Astrocyte (in vitro differentiated cells and primary cell): ENCODE measurements at regions not wholly inside any gene's neighbourhood (a gene's known extent, or its start where the extent isn't known, plus 50 kb on each side); places are given as distances from the start of the nearest gene placed in this dataset.

ENCODE experiments used
- EZH2 ChIP-seq: IDR thresholded peaks from 2 replicates; pipeline ENCODE4 v1.6.1; 2012; ENCODE audit warnings: mild to moderate bottlenecking, low read length, inconsistent platforms; ENCODE audit not compliant: insufficient read depth
- TF ChIP-seq, protein P1 (sequence below): IDR thresholded peaks from 2 replicates; pipeline ENCODE4 v1.5.1; 2011; ENCODE audit warnings: low read depth, mild to moderate bottlenecking, inconsistent platforms, low read length, moderate library complexity; ENCODE audit not compliant: insufficient read depth

DNA sequence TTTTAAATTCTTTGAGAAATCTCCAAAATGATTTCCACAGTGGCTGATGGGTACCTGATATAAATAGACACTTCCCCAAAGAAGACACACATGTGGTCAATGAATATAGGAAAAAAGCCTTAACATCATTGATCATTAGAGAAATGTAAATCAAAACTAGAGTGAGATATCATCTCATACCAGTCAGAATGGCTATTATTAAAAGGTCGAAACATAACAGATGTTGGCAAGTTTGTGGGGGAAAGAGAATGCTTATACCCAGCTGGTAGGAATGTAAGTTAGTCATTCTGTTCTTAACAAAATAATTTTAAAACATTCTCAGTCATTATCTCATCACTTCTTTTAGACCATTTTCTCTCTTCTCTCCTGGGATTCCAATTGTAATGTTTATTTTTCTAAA lies 1666.0 kb upstream of the ACO1 start:
- TF ChIP-seq, protein P1, sequence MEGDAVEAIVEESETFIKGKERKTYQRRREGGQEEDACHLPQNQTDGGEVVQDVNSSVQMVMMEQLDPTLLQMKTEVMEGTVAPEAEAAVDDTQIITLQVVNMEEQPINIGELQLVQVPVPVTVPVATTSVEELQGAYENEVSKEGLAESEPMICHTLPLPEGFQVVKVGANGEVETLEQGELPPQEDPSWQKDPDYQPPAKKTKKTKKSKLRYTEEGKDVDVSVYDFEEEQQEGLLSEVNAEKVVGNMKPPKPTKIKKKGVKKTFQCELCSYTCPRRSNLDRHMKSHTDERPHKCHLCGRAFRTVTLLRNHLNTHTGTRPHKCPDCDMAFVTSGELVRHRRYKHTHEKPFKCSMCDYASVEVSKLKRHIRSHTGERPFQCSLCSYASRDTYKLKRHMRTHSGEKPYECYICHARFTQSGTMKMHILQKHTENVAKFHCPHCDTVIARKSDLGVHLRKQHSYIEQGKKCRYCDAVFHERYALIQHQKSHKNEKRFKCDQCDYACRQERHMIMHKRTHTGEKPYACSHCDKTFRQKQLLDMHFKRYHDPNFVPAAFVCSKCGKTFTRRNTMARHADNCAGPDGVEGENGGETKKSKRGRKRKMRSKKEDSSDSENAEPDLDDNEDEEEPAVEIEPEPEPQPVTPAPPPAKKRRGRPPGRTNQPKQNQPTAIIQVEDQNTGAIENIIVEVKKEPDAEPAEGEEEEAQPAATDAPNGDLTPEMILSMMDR = no peak
- no peak for TF ChIP-seq EZH2
